GM23338 (cell line): ENCODE measurements at regions not wholly inside any gene's neighbourhood (a gene's known extent, or its start where the extent isn't known, plus 50 kb on each side); places are given as distances from the start of the nearest gene placed in this dataset.

ENCODE experiments used
- JUNB ChIP-seq: IDR thresholded peaks from one replicate; pipeline ENCODE4 v1.6.1; 2016; ENCODE audit warnings: antibody characterized with exemption; ENCODE audit not compliant: unreplicated experiment
- POLR2AphosphoS5 ChIP-seq: IDR thresholded peaks from 2 replicates; pipeline ENCODE4 v1.6.1; 2016; ENCODE audit warnings: antibody characterized with exemption, low read depth

- TF ChIP-seq POLR2AphosphoS5 = no peak
- TF ChIP-seq JUNB = no peak
These were observed 129.4 kb upstream of the ANKFN1 start for GRCh38 chr17:56023851-56024250.
